NCI-H446 treated with DMSO at 0.1 percent for 48 hours (cell line): ENCODE measurements at regions not wholly inside any gene's neighbourhood (a gene's known extent, or its start where the extent isn't known, plus 50 kb on each side); places are given as distances from the start of the nearest gene placed in this dataset.

Experiments
- DNase-seq: peaks from one replicate; lab custom pipeline; 2025; lab: John Stamatoyannopoulos, UW

DNA sequence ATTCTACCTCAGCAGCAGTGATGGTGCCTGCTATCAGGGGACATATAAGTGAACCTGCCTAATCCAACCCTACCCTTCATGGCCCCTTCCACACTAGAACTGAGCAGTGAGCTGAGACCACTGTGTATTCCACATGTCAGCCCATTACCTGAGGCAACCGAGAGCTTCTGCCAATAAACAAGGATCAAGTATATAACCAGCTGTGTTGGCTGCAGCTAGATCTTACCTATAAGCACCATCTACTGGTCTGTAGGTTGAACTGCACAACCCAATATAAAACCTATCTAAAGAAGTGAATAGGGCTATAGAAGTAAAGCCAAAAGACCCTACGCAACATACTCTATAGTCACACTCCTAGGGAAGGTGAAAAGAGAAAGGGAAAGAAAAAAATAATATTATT, 376.9 kb downstream of the HHIPL2 start:
- DNase-seq, result peak; percentile 53

DNA sequence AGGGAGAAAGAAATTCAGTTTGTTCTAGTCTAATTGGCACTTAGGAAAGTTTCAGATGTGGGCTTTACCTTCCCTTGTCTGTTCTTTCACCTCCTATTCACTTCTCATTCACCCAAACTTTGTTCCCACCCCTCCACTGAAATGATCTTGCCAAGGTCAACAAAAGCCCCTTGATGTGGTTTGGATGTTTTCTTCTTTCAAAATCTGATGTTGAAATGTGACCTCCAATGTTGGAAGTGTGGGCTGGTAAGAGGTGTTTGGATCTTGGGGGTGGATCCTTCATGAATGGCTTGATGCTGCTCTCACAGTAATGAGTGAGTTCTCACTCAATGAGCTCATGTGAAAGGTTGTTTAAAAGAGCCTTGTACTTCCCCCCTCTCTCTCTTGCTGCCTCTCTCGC, 379.3 kb downstream of the HHIPL2 start:
- no peak for DNase-seq

DNA sequence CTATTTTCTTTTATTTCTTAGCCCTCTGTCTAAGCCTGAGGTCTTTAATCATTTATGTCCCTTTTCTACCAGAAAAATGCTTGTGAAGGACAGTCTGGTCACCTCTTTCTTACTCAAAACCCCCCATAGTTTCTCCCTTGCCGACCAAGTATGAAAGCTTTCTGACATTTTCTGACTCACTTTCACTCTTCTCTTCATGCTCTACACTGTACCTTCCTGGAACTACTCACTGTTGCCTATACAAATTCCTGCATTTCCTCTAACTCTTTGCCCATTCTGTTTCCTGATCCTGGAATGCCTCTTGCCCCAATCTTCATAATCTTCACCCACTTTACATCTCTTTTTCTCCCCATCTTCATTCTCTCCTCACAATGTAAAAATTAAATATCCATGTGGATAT, 380.0 kb downstream of the HHIPL2 start:
- no peak for DNase-seq

DNA sequence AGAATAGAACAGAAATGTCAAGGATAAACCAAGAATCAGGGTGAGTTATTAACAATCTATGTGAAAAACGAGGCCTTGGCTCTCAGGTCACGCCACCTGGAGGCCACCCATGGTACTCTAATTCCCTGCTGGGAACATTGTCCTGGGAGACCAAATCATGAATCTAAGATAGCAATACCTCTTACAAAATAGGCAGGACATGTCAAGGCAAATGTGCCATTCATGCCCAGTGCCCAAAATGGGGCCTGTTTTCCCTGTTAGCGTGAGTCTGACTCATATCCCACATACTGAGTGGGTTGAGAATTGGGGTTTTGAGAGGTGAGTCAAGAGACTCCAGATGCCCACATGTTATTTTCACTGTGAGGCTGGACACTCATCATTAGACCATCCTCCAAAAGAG, 380.8 kb downstream of the HHIPL2 start:
- DNase-seq, result peak; percentile 17

DNA sequence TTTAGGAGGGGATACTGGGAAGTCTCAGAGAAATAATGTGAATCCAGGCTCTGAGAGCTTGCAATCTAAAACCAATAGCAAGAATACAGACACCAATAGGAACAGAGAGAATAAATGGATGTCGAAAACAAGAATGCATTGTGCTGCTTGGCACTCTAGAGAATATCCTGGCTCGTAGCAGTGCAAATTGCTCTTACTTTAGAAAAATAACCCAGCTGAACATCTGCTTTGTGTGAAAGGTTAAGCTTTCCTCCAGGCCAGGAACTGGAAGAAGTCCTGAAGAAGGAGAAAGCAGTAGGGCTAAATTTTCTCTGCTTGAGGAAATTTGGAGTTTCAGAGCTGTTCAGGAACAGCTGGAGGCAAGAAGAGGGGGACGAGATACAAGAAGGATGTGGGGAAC, 382.3 kb downstream of the HHIPL2 start:
- DNase-seq, result no peak

DNA sequence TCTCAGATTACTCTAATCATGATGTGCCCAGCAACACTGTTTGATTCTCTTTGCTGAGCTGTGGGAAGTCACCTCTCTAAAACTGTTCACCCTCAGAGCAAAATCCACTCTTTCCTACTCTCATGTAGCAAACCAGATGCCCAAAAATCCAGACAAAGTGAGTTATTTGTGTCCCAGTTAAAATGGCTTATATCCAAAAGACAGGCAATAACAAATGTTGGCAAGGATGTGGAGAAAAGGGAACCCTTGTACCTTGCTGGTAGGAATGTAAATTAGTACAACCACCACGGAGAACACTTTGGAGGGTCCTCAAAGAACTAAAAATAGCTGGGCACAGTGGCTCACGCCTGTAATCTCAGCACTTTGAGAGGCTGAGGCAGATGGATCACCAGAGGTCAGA, 384.0 kb downstream of the HHIPL2 start:
- DNase-seq, result no peak

DNA sequence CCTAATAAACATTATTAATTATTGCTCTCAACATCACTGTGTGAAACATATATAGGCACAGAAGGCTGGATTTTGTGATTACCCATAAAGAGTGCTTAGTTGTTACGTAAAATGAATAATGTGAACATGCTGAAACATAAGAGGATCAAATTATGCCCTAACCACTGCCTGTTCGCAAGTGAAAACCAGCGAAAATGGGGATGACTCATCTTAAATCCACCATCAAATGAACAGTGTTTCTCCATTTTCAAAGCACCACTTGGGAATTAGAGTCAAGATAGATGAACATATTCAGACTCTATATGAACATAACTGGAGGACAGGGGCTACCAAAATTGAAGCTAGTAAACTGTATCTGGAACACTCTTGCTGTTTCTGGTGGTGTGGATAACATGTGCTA, 386.2 kb downstream of the HHIPL2 start:
- DNase-seq, result no peak

DNA sequence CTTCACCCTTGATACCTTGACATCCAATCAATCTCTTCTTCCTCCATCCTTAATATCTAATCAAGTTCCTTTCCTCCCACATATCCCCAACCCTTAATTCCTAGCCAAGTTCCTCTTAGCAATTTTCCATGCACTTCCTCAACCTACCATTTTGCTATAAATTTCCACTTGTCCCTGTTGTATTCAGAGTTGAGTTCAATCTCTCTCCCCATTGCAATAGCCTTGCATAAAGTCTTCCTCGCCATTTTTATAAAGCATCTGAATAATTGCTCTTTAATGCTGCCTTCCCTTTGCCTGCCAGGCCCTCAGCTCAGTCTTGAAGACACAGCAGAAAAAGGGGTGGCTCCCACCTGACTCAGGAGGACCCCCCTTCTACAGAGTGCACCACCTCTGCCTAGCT, 390.3 kb downstream of the HHIPL2 start:
- no peak for DNase-seq

DNA sequence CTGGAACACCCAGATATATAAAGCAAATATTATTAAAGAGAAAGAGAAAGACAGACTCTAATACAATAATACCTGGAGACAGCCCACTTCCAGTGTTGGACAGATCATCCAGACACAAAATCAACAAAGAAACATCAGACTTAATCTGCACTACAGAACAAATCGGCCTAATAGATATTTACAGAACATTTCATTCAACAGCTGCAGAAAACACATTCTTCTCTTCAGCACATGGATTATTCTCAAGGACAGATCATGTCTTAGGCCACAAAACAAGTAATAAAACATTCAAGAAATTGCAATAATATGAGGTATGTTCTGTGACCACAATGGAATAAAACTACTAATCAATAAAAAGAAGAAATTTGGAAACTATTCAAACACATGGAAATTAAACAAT, 398.3 kb upstream of the DUSP10 start:
- no peak for DNase-seq

DNA sequence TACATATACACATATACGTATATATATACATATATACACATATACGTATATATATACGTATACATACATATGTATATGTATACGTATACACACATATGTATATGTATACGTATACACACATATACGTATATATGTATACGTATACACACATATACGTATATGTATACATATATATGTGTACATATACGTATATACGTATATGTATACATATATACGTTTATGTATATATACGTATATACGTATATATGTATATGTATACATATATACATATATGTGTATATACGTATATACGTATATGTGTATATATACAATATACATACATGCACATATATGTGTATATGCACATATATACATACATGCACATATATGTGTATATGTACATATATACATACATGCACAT, 396.2 kb upstream of the DUSP10 start:
- no peak for DNase-seq

DNA sequence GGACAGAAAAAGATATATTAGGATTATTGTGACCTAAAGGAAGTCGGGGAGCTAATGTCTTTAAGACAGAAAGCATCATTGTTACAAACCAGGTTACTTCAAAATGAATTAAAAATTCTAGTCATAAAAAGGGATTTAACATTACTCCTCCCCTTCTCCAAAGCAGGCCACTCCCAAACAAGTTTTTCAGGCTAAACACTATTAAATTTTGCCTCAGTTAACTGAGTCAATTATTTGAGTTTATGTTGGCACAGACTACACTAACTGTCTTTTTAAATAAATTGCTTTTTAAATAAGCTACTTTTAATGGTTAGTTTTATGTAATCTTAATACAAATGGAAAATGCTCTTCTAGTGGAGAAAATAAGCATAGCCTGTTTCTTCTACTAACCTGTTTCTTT, 395.0 kb upstream of the DUSP10 start:
- no peak for DNase-seq

DNA sequence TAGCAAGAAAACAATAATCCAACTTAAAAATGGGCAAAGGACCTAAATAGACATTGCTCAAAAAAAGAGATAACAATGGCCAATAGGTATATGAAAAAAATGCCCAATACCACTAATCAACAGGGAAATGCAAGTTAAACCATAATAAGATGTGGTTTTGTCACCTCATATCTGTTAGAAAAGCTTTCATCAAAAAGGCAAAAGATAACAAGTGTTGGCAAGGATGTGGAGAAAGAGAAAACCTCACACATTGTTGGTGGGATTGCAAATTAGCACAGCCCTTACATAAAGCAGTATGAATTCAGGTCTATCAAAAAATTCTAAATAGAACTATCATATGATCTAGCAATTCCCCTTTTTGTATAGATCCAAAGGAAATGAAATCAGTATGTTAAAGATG, 387.2 kb upstream of the DUSP10 start:
- DNase-seq, result no peak

DNA sequence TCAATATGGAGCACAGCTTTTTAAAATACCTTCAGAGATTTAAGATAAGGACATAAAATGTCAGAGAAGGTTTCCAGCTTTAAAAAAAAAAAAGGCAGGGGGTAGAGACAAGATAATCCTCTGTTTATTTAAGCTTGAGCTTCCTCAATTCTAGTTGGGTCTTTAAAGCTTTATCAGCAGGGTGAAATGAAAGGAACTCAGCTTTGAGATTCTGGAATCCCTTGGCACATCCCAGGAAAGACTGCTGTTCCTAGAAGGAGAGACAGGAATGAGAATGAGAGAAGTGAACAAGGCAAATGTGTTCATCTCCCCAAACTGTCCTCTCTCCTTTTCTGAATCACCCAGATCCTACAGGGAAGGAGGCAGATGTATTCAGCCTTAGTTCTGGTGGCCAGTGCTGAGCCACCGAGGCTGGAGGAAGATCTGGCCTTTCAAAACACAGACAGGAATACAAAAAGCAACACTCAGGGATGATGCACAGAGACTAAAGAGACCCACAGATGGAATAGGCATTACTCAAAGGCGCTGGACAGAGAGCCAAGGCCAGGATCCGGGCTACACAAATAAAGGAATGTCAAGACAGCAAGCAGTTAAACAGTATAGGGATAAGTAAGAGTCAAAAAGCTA, 385.8 kb upstream of the DUSP10 start:
- DNase-seq, result no peak

DNA sequence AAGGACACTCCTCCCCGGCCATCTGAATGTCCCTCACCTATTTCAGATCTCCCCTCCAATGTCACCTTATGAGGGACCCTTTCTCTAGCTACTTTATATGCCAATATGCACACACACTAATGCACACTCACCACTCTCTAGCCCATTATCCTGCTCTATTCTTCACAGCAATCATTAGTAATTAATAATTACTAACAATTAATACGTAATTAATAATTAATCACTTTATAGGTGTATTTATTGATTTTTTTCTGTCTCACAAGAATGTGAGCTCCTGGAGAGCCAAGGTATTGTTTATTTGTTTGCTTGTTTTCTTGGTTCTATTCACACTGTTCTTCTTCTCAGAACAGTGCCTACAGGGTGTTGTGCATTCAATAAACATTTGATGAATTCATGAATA, 385.2 kb upstream of the DUSP10 start:
- DNase-seq, result no peak

DNA sequence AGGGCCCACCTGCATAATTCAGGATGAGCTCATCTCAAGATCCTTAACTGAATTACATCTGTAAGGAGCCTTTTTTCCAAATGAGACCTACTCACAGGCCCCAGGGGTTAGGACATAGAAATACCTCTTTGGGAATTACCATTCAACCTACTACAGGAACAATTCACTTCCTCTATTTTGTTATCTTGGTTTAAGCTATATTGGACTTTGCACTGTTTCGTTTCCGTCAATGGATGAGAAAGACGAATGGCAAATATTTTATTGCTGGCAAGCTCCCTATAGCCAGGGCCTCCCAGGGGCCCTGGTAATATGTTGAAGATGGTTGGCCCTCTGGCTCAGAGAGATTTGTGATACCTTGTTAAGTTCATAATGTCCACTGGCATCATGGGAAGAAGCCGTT, 384.2 kb upstream of the DUSP10 start:
- DNase-seq, result no peak

DNA sequence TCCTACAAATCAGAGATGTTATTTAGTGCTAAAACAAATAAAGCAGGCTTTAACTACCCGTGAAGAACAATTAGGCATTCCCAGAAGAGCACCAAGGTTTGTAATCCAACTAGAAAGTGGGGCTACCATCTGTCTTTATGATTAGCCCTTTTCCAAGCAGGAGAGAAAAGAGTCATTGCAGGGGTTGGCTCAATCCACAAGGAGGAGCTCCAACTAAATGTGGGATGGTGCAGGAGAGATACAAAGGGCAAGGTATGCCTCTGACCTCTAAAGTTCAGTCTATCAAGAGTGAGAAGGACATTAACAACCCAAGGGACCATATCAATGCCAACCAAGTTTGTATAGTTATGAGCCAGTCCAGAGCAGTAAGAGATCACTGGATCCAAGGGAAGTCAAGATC, 382.7 kb upstream of the DUSP10 start:
- DNase-seq, result peak; percentile 39

DNA sequence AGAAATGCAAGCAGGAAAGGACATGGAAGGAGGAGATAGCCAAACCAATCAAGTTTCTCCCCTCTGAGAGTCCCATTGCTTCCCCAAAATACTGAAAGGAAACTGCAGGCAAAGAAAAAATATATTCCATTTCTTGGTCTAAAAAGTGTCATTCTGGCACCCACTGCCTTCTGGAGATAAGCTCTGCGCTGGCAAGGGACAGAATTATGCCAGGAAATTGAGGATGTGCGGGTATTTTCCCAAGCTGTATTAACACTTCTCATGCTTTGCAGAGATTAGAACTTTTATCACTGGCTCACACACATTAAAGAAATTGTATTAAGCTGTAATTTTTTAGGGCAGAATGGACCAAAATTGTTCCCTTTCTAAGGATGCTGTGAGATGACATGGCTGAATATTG, 381.2 kb upstream of the DUSP10 start:
- no peak for DNase-seq

DNA sequence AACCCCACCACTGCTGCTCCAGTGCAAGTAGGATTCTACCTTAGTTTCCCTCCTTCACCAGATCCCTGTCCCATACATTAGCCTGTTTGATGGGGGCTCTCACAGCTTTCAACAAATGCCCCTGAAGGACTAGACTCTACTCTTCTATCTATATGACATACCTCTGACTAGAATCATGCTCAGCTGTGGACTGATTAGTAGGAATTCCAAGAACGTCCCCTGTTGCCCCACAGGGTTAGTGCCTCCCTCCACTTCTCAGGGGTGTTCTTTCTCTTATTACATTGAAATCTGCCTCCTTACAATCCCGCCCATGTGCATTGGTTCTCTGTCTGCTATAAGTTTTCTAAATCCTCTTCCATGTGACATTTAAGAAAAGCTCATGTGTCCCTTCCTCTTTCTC, 375.9 kb upstream of the DUSP10 start:
- no peak for DNase-seq

DNA sequence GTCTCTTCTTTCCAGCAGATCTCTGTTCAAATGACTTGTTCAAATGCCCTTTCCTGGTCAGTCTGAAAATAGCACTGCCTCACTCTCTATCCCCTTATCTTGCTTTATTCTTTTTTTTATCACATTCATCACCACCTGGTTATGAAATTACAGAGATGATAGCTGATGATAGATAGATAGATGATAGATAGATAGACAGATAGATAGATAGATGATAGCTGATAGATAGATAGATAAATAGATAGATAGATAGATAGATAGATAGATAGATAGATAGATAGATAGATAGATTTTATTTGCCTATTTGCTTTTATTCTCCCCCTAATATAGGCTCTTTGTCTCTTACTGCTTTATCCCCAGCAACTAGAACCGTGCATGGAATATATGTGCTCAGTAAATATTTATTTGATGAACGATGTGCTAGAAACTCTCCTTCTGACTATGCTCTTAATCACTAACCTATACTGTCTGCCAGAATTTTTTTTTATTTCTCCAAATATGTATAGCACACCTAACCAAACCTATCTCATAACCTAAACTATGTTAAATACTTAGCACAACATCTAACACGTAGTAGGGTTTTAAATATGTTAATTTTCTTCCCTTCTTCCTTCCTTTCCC, 372.8 kb upstream of the DUSP10 start:
- DNase-seq, result no peak

DNA sequence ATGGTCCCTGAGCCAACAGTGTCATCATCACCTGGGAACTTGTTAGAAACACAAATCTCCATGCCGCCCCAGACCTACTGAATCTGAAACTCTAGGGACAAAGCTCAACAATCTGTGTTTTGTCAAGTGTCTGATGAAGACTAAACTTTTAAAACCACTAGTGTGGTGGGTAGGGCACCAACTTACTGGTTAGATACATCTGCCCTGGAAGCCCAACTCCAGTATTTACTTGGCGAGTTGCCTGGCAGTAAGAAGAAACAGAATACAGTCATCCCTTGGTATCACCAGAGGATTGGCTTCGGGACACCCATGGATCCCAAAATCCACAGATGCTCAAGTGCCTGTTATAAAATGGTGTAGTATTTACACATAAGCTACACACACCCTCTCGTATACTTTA, 367.9 kb upstream of the DUSP10 start:
- DNase-seq, result no peak

DNA sequence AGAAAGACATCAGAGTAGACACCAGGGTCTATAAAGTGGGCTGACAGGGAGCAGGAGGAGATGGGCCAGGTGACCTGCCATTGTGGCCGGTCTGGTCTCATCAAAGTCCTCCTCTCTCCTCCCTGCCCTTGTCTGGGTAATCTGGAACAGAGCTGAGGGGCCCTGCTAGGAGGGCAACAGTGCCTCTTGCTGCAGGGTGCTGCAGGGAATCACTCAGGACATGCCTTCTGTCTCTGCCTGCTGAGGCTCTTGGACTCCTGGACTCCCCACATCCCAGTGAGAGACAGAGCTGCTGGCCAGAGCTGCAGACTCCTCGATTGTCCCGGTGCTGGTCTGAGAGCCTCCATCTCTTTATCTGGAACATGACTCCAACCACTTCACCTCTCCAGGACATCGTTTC, 366.1 kb upstream of the DUSP10 start:
- no peak for DNase-seq

DNA sequence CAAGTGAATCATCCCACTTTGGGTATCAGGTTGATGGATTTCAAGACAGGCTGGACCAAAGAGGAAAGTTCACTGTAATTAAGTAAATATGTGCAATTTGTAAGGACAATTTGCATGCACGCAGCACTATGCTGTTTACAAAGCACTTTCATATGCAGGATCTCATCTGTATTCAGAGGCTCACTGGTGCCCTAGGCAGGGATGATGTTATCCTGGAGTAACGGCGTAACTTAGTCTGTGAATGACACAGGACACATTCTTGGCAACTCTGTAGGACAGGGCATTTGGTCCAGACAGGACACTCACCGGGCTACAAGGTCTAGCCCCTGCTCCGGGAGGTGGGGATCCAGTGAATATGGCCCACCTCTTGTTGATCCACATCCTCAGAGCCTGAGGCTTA, 365.4 kb upstream of the DUSP10 start:
- no peak for DNase-seq

DNA sequence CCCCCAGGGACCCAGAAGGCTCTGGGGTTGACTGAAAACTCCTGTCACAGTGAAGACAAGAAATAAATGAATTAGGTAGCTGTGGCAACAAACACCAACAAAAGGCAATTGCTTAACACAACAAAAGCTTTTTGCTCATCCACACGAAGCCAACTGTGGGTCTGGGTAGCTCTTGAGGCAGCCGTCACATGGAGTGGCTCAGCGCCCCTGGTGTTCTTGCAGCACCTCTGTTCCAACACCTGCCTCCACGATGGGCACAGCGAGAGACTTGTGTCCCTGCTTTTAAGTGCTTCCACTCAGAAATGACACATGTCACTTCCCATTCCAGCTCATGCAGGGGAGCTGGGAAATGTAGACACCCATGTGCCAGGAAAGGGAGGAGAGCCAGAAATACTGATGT, 364.5 kb upstream of the DUSP10 start:
- no peak for DNase-seq

DNA sequence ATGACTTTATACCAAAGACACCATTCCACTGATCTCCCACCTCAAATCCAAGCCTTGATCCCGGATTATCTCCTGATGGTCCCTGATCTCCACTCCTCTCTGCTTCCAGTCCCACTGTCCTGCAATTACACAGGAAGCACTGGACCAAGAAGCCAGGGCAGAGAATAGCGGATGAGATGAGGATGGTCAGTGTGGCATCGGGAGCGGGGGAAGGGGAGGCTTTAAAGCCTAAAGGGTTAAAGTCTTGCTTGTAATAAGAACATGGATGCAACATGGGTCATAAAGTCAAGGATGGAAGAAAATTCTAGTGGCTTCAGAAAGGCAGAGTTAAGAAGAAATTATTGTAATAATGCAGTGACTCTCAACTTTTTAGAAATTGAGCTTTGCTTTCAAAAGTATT, 364.0 kb upstream of the DUSP10 start:
- no peak for DNase-seq

DNA sequence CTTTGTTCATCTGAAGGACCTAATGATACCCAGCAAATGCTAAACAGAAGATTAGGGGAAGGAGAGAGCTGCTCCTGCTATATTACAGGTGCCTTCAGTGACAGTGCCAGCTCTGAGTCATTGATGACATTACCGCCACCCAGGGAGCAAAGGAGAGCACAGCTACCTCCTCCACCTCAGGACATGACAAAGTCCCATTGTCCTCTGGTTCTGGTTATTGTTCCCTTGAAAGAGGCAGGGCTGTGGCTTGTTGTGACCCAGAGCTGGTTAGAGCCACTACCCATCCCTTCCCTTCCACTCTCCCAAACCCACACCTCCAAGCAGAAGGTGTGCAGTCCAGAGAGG, 363.5 kb upstream of the DUSP10 start:
- no peak for DNase-seq
